ENCODE measurements at regions not wholly inside any gene's neighbourhood (a gene's known extent, or its start where the extent isn't known, plus 50 kb on each side); places are given as distances from the start of the nearest gene placed in this dataset.

DNA sequence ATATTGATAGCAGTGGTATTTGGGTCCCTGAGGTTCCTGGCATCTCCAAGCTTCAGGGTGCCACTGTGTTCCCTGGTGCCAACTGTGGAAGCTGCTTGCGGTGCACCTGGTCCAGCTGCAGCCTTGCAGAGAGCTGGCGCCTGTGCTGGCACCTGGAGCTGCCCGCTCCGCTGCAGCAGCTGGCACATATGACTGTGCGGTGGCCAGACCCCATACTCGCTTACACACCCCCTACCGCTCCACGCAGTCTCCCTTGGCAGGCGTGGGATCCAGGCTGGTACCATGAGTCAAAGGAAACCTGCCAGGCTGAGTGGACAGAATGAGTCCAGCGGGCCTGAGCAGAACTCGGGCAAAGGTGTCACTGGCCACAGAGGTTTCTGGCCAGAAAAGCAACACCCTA lies 89.9 kb upstream of the JAZF1 start:
- peaks cover 12% of the 10 kb centered on the region; the same call in 1 of the 2 replicates for H3K4me1 ChIP-seq (ENCODE audit: insufficient read depth, low read length)
- no peaks in the 10 kb centered on the region for H3K36me3 ChIP-seq (ENCODE audit: insufficient read depth, low read length)
- peaks cover 5% of the 10 kb centered on the region; the same call in 1 of the 2 replicates for H3K9me3 ChIP-seq (ENCODE audit: control insufficient read depth, insufficient read depth, low read length)
- no peak overlapping the region for H3K9ac ChIP-seq (ENCODE audit: low read depth, low read length)

DNA sequence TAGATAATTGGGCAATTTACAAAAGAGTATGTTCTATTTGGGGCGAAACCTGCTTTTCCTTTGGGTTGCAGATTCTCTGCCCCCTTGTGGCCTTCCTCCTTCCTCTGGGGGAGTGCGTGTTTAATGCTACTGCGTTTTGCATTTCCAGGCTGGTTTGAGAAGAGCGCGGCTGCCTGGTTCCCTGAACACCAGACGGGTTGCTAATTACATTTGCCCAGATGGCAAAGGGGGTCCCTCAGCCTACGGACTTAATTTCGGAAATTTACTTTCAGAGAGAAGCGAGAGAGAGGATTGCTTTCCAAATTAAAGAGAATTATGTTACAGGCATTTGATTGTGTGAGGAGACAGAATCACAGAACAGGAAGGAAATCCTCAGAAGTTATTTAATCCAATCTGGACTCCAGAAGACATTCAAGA lies 91.9 kb upstream of the JAZF1 start:
- H3K9ac ChIP-seq (ENCODE audit: low read depth, low read length), result peak overlapping the region; percentile 11; the same call in 1 of the 2 replicates
- H3K9me3 ChIP-seq (ENCODE audit: control insufficient read depth, insufficient read depth, low read length), result peaks cover 5% of the 10 kb centered on the region; the same call in 1 of the 2 replicates
- H3K4me1 ChIP-seq (ENCODE audit: insufficient read depth, low read length), result peaks cover 12% of the 10 kb centered on the region; the same call in 1 of the 2 replicates
- H3K36me3 ChIP-seq (ENCODE audit: insufficient read depth, low read length), result no peaks in the 10 kb centered on the region

DNA sequence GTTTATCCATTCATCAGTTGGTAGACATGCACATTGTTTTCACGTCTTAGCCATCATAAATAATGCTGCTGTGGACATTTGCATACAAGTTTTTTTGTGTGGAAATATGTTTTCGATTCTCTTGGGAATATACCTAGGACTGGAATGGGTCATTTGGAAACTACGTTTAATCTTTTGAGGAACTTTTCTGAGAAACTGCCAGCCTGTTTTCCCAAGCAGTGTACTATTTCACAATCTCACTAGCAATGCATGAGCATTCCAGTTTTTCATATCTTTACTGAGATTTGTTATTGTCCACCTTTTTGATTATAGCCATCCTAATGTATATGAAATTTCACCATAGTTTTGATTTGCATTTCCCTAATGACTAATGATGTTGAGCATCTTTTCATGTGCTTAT lies 95.7 kb upstream of the JAZF1 start:
- no peaks in the 10 kb centered on the region; the same call in 1 of the 2 replicates for H3K36me3 ChIP-seq (ENCODE audit: insufficient read depth, low read length)
- peaks cover 12% of the 10 kb centered on the region; the same call in 1 of the 2 replicates for H3K4me1 ChIP-seq (ENCODE audit: insufficient read depth, low read length)
- H3K9ac ChIP-seq (ENCODE audit: low read depth, low read length), result no peak overlapping the region
- peaks cover 5% of the 10 kb centered on the region; the same call in 1 of the 2 replicates for H3K9me3 ChIP-seq (ENCODE audit: control insufficient read depth, insufficient read depth, low read length)

DNA sequence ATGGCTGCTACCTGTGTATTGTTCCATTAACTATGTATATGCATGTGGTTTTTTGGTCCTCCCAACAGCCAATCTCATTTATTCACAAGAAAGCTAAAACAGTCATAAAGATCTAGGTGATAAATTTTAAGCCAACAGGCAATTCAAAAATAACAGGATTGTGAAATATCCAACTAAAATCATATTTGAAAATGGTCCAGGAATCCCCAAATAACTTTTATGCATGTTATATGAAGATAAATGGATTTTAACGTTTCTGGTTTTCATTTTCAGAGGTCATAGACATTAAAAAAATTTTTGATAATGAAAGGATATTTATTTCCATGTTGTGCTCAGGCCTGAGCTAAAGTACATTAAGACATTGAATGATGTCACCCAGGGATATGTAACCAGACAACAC lies 96.8 kb upstream of the JAZF1 start:
- H3K9ac ChIP-seq (ENCODE audit: low read depth, low read length), result no peak overlapping the region
- H3K36me3 ChIP-seq (ENCODE audit: insufficient read depth, low read length), result no peaks in the 10 kb centered on the region; the same call in 1 of the 2 replicates
- H3K4me1 ChIP-seq (ENCODE audit: insufficient read depth, low read length), result 0 out of 2 replicates have a peak, but pooled peaks cover 3% of the 10 kb centered on the region
- H3K9me3 ChIP-seq (ENCODE audit: control insufficient read depth, insufficient read depth, low read length), result peaks cover 5% of the 10 kb centered on the region; the same call in 1 of the 2 replicates

DNA sequence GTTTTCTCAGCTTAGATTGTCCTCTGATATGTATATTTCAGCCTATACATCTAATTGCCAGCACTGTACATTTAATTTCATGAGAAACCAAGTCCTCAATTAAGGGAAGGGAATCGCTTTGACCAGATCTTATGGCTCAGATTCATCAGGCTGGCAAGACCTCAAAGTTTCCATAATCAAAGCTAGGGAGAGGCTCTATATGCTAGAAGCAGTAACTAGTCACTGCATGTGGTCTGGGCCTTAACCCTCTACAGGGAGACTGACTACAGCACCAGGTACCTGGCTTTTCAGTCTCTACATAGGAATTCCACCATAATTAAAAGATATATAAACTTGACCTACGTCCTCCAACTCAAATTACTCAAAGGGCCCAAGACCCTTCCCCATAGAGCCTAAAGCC lies 97.4 kb upstream of the JAZF1 start:
- Histone ChIP-seq H3K9ac (ENCODE audit: low read depth, low read length) (no peak overlapping the region), H3K9me3 (ENCODE audit: control insufficient read depth, insufficient read depth, low read length) (peaks cover 5% of the 10 kb centered on the region; the same call in 1 of the 2 replicates), H3K4me1 (ENCODE audit: insufficient read depth, low read length) (no peaks in the 10 kb centered on the region), H3K36me3 (ENCODE audit: insufficient read depth, low read length) (no peaks in the 10 kb centered on the region; the same call in 1 of the 2 replicates)

DNA sequence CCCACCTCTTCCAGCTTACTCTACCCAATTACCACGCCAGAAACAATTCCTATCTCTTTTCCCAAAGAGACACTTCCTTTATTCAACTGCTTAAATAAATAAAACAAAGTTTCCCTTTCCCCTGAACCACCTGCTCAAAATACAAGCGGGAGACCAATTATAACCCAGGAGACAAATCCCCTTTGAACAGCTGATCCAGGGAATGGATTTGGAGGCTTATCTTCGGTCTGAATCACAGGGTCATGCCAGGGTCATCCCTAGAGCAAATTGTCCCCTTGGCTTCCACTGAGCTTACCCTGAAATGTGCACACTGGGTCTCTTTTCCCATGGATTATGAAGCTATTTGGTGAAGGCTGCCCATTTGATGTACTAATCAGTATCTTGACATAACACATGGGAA lies 99.9 kb upstream of the JAZF1 start:
- Histone ChIP-seq H3K4me1 (ENCODE audit: insufficient read depth, low read length) (no peaks in the 10 kb centered on the region), H3K36me3 (ENCODE audit: insufficient read depth, low read length) (no peaks in the 10 kb centered on the region; the same call in 1 of the 2 replicates), H3K9ac (ENCODE audit: low read depth, low read length) (no peak overlapping the region), H3K9me3 (ENCODE audit: control insufficient read depth, insufficient read depth, low read length) (0 out of 2 replicates have a peak, but pooled peaks cover 3% of the 10 kb centered on the region)

DNA sequence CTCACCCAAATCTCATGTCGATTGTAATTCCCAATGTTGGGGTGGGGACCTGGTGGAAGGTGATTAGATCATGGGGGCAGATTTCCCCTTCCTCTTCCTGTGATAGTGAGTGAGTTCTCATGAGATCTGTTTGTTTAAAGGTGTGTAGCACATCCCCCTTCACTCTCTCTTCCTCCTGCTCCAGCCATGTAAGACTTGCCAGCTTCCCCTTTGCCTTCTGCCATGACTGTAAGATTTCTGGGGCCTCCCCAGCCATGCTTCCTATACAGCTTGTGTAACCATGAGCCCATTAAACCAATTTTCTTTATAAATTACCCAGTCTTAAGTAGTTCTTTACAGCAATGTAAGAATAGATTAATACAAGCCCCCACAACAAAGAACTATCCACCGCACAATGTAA lies 109.9 kb upstream of the JAZF1 start:
- Histone ChIP-seq H3K9me3 (ENCODE audit: control insufficient read depth, insufficient read depth, low read length) (no peaks in the 10 kb centered on the region), H3K9ac (ENCODE audit: low read depth, low read length) (no peak overlapping the region), H3K36me3 (ENCODE audit: insufficient read depth, low read length) (no peaks in the 10 kb centered on the region), H3K4me1 (ENCODE audit: insufficient read depth, low read length) (peaks cover 50% of the 10 kb centered on the region)

DNA sequence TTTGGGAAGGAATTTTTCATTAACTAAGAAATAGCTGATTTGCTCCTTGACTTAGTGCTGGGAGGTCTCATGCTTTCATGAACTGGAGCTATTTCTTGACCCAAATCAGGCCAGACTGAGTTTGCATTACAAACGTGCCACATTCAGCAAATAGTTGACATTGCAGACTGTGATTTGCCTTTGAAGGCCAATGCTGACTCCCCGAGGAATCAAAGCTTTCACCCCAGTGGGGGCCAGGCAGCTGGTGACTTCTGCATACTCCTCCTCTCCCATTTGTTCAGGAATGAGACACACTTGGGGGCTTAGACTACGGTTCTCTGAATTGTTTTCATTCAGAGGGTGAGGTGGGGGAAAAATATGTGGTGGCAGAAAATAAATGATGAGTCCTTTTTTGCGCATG lies 111.0 kb upstream of the JAZF1 start:
- H3K4me1 ChIP-seq (ENCODE audit: insufficient read depth, low read length), result peaks cover 50% of the 10 kb centered on the region
- peak overlapping the region; percentile 13; the same call in 1 of the 2 replicates for H3K9ac ChIP-seq (ENCODE audit: low read depth, low read length)
- no peaks in the 10 kb centered on the region for H3K9me3 ChIP-seq (ENCODE audit: control insufficient read depth, insufficient read depth, low read length)
- no peaks in the 10 kb centered on the region for H3K36me3 ChIP-seq (ENCODE audit: insufficient read depth, low read length)

DNA sequence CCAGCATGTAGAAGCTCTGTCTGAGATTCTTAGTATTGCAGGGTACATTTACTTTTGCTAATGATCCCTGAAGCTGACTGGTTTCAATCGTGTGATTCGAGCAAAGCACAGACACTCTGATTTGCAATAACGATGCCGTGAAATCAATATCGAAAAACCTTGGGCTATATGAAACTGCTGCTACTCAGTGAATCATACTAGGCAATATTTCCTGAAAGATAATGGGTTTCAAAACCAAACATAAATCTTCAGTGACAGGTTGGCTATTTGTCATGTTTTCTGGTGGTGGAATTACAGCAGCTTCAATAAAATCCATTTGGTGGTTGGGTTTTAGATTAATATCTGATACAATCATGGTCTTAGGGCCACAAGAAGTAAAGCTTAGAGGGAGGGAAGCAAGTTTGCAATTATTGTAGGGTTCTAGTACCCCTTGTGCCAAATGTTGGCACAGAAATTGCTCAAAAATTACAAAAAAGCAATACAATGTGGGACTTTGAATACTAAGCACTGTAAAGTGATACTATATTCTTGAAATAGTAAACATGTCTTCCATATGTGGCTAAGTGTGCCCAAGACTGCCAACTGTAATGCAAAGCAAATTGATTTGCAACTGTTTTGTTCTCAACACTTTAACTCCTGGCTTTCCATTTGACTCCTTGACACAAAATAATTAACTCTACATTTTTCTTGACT lies 112.4 kb upstream of the JAZF1 start:
- Histone ChIP-seq H3K9me3 (ENCODE audit: control insufficient read depth, insufficient read depth, low read length) (no peaks in the 10 kb centered on the region), H3K36me3 (ENCODE audit: insufficient read depth, low read length) (no peaks in the 10 kb centered on the region), H3K4me1 (ENCODE audit: insufficient read depth, low read length) (peaks cover 50% of the 10 kb centered on the region), H3K9ac (ENCODE audit: low read depth, low read length) (no peak overlapping the region)

DNA sequence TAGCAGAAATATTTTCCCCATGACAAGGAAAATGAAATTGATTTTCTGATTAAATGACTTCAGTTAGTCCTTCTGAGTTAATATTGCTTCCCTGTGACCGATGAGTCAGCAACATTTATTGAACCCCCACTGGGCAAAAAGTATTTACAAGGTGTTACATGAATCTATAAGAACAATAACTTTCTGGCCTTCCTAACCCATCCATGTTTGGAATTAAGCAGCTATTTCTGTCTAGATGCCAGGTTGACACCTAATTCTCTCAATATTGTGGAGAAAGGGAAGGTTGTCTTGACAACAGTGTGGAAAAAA lies 112.9 kb upstream of the JAZF1 start:
- no peak overlapping the region for H3K9ac ChIP-seq (ENCODE audit: low read depth, low read length)
- peaks cover 46% of the 10 kb centered on the region for H3K4me1 ChIP-seq (ENCODE audit: insufficient read depth, low read length)
- no peaks in the 10 kb centered on the region for H3K9me3 ChIP-seq (ENCODE audit: control insufficient read depth, insufficient read depth, low read length)
- H3K36me3 ChIP-seq (ENCODE audit: insufficient read depth, low read length), result no peaks in the 10 kb centered on the region

DNA sequence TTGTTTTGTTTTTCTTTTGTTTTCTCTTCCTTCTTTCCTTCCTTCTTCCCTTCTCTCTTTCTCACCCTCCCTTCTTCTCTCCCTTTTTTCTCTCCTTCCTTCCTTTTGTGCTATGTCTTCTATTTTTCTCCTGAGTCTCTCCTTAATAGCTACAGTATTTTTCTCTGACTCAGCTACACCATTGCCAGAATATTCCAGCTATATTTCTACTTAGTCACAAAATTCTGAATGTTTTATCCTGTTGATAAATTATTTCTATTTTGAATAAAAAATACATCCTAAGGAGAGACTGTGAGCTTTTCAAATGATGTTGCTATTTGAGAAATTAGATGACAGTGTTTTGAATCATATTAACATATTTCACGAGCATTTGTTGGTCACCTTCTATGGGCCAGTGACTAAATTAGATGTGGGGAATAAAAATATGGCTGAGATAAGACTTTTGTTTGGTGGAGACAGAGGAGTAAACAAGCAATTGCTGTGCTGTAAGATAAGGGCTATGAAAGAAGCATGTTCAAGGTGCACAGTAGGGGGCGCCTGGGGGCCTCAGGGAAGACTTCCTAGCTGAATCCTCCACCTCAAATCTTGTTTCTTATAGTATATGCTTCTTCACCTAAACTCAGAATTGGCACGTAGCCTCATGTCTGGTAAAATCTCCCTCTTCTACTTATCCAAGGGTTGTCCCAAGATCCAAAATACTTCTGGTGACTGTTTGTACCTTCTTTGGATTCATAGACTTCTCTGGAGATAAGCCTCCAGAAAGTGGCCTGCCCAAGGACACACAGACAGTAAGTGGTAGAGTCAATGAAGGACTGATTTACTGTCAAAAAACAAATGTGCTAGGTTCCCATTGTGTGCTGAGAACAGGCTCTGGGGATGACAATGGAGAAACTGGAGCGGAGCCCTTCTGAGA lies 115.5 kb upstream of the CREB5 start:
- peaks cover 32% of the 10 kb centered on the region for H3K4me1 ChIP-seq (ENCODE audit: insufficient read depth, low read length)
- no peaks in the 10 kb centered on the region for H3K36me3 ChIP-seq (ENCODE audit: insufficient read depth, low read length)
- H3K9me3 ChIP-seq (ENCODE audit: control insufficient read depth, insufficient read depth, low read length), result no peaks in the 10 kb centered on the region
- H3K9ac ChIP-seq (ENCODE audit: low read depth, low read length), result no peak overlapping the region

DNA sequence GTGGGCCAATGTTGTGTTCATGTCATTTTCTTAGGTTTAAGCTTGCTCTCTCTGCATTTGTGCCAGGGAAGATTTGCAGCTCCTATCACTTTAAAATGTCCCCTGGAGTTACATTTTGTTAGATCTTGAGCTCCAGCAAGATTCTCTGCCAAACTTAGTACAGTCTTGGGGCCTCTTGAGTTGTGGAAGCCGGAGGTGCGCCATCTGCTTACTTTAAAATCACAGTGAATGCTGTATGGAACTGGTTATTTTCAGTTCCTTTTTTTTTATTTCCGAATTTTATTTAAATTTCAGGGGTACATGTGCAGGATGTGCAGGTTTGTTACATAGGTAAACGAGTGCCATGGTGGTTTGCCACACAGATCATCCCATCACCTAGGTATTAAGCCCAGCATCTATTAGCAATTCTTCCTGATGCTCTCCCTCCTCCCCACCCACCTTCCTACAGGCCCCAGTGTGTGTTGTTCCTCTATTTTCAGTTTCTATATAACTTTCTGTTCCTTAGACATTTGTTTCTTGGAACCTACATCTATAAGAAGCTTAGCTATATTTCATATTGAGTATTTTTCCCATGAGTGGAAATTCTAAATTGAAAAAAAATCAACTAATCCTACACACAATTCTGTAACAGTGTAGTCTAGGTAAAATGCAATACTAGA lies 114.4 kb upstream of the CREB5 start:
- Histone ChIP-seq H3K9ac (ENCODE audit: low read depth, low read length) (no peak overlapping the region), H3K9me3 (ENCODE audit: control insufficient read depth, insufficient read depth, low read length) (no peaks in the 10 kb centered on the region), H3K36me3 (ENCODE audit: insufficient read depth, low read length) (no peaks in the 10 kb centered on the region), H3K4me1 (ENCODE audit: insufficient read depth, low read length) (peaks cover 21% of the 10 kb centered on the region)

DNA sequence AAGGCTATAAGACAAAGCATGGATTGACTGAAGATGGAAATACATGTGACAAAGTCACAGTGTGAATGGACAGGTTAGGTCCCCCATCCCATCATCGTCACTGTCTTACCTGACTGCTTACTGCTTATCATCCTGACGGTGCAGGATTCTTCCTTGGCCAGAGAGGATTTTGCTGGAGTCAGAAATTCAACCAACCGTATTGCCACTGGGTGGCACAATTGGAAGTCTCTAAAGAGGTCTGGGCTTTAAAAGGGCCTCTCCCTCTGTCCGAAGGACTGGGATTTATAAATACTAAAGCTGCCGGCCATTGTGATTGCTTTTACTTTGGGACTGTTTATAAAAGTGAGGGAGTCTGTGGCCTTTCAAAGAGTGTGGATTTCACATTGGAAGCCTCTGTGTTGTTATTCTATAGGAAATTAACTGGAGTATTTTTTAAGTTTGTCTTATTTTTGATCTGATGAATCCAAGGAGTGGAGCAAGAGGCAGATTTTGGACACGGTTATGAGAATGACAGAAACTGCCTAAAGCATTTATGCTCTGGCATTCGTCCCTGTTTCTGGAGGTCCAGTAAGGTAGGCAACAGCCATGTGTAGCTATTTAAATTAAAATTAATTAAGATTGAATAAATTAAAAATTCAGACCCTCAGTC lies 113.3 kb upstream of the CREB5 start:
- H3K9ac ChIP-seq (ENCODE audit: low read depth, low read length), result no peak overlapping the region
- peaks cover 11% of the 10 kb centered on the region; the same call in 1 of the 2 replicates for H3K4me1 ChIP-seq (ENCODE audit: insufficient read depth, low read length)
- no peaks in the 10 kb centered on the region for H3K36me3 ChIP-seq (ENCODE audit: insufficient read depth, low read length)
- H3K9me3 ChIP-seq (ENCODE audit: control insufficient read depth, insufficient read depth, low read length), result no peaks in the 10 kb centered on the region

DNA sequence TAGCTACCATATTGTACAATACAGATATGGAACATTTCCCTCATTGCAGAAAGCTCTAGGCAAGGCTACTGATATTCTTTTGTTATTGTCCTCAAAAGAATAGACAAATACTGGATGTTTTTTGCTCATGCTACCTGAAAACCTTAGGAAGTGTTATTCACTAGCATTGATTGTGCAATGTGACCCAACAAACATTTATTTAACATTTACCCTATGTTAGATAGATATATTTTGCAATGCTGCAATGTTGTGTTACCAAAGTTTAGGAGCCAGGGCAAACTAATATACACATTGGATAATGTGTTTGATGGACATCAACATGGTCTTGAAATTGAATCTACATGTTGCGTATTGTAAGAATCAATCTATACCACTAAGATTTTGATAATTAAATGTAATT lies 112.8 kb upstream of the CREB5 start:
- Histone ChIP-seq H3K36me3 (ENCODE audit: insufficient read depth, low read length) (no peaks in the 10 kb centered on the region), H3K4me1 (ENCODE audit: insufficient read depth, low read length) (peaks cover 11% of the 10 kb centered on the region; the same call in 1 of the 2 replicates), H3K9ac (ENCODE audit: low read depth, low read length) (no peak overlapping the region), H3K9me3 (ENCODE audit: control insufficient read depth, insufficient read depth, low read length) (no peaks in the 10 kb centered on the region)

Data from ES-I3 (cell line).